Caco-2 (cell line): ENCODE measurements at regions not wholly inside any gene's neighbourhood (a gene's known extent, or its start where the extent isn't known, plus 50 kb on each side); places are given as distances from the start of the nearest gene placed in this dataset.
"Not testable (repeated sequence)": the region's sequence is repeated elsewhere in the genome, so short reads cannot be mapped to it uniquely, and the experiment has no call there.

Source experiments
- BruUV-seq: library from RNA; stranded (reverse); fragments of 400-500 nt; replicated peaks from 2 replicates; lab custom pipeline; 2021; lab: Mats Ljungman, UMichigan
- CTCF ChIA-PET: fragments of 300-600 bp; sonication (Branson Sonifier 250); formaldehyde crosslinking; loops from one replicate; lab custom pipeline; 2022; ENCODE audit warnings: antibody characterized with exemption; lab: Charles Lee
- POLR2A ChIA-PET: fragments of 300-600 bp; sonication (Branson Sonifier 250); formaldehyde crosslinking; loops from one replicate; lab custom pipeline; 2022; ENCODE audit warnings: antibody characterized with exemption; lab: Charles Lee
- DNase-seq, 2 experiments: peaks; one replicate each; pipeline versions ENCODE4 v3.0.0 to v3.0.0-alpha.2; 2020 to 2022
- H3K27me3 ChIP-seq: replicated peaks from 2 replicates; pipeline ENCODE4 v1.6.0; 2011; ENCODE audit warnings: low read length; ENCODE audit not compliant: control insufficient read depth, insufficient read depth
- H3K36me3 ChIP-seq: 2 replicates; pipeline ENCODE4 v1.5.1; 2011; ENCODE audit warnings: low read length; ENCODE audit not compliant: control insufficient read depth, insufficient read depth
- H3K4me1 ChIP-seq: fragments of 250-450 bp; sonication (Bioruptor Pico); 2 replicates; pipeline ENCODE4 v1.5.1; 2020; ENCODE audit warnings: mild to moderate bottlenecking
- H3K4me3 ChIP-seq: 2 replicates; pipeline ENCODE4 v1.5.1; 2011; ENCODE audit warnings: low read depth, mild to moderate bottlenecking, control low read depth, low read length
- H3K9me3 ChIP-seq: fragments of 250-450 bp; sonication (Bioruptor Pico); 2 replicates; pipeline ENCODE4 v1.5.1; 2020; ENCODE audit warnings: mild to moderate bottlenecking, moderate library complexity
- H3K27ac Mint-ChIP-seq: one replicate; pipeline ENCODE4 v1.8.0; 2022; ENCODE audit warnings: mixed read lengths; ENCODE audit not compliant: unreplicated experiment
- H3K27me3 Mint-ChIP-seq: one replicate; pipeline ENCODE4 v1.8.0; 2022; ENCODE audit warnings: mixed read lengths; ENCODE audit not compliant: insufficient read depth, unreplicated experiment
- H3K36me3 Mint-ChIP-seq: one replicate; pipeline ENCODE4 v1.8.0; 2022; ENCODE audit warnings: mild to moderate bottlenecking, mixed read lengths; ENCODE audit not compliant: insufficient read depth, unreplicated experiment
- H3K4me1 Mint-ChIP-seq: one replicate; pipeline ENCODE4 v1.8.0; 2022; ENCODE audit warnings: low read depth, mixed read lengths; ENCODE audit not compliant: unreplicated experiment
- H3K4me3 Mint-ChIP-seq: one replicate; pipeline ENCODE4 v1.8.0; 2022; ENCODE audit warnings: mild to moderate bottlenecking, moderate library complexity, mixed read lengths; ENCODE audit not compliant: unreplicated experiment
- H3K9me3 Mint-ChIP-seq: one replicate; pipeline ENCODE4 v1.8.0; 2022; ENCODE audit warnings: mixed read lengths; ENCODE audit not compliant: unreplicated experiment
- CTCF ChIP-seq, 2 experiments: fragments of 200-600 bp in 1 of 2; IDR thresholded peaks; 1 replicate in 1 of 2; 2 replicates in 1 of 2; pipeline versions ENCODE4 v1.5.1 to v1.8.0; 2011 to 2022; ENCODE audit warnings: antibody characterized with exemption in 1 of 2, control low read depth in 1 of 2, inconsistent platforms in 1 of 2, low read depth in 1 of 2, low read length in 1 of 2, mild to moderate bottlenecking in 1 of 2, moderate library complexity in 1 of 2; ENCODE audit not compliant: insufficient read depth in 1 of 2, severe bottlenecking in 1 of 2, unreplicated experiment in 1 of 2
- intact Hi-C: fragments of 100-400 bp; cut with micrococcal nuclease; formaldehyde crosslinking; loops from one replicate; pipeline ENCODE4 v1.10.0; 2022; ENCODE audit not compliant: unreplicated experiment

GRCh38 chr10:46217752-46218453 lies 68.9 kb upstream of the ANTXRL start:
- H3K9me3 Mint-ChIP-seq: no peaks in the 10 kb centered on the region
- H3K4me1 Mint-ChIP-seq: no peaks in the 10 kb centered on the region
- ChIA-PET POLR2A (no interaction called here), CTCF (interaction anchor here (1.5 kb wide), 1 partner anchor 11 kb away, joined by 4 read pairs; no protein-coding TSS in a partner anchor)
- H3K4me3 ChIP-seq: no peak overlapping the region
- no peaks in the 10 kb centered on the region for H3K36me3 ChIP-seq
- H3K9me3 ChIP-seq: no peaks in the 10 kb centered on the region
- H3K36me3 Mint-ChIP-seq: no peaks in the 10 kb centered on the region
- H3K27me3 Mint-ChIP-seq: peaks cover 10% of the 10 kb centered on the region
- intact Hi-C loops: no loop called here
- H3K27me3 ChIP-seq: no peaks in the 10 kb centered on the region
- no TSS peak for BruUV-seq
- TF ChIP-seq CTCF (IDR thresholded peaks at IDR 0.05; ENCODE audit: insufficient read depth in 1 of 2, low read depth in 1 of 2, low read length in 1 of 2, severe bottlenecking in 1 of 2, unreplicated experiment in 1 of 2): no peak
- no peaks in the 10 kb centered on the region for H3K4me1 ChIP-seq
- H3K4me3 Mint-ChIP-seq: no peak overlapping the region
- peak overlapping the region; percentile 4 for H3K27ac Mint-ChIP-seq
- DNase-seq: no peak

GRCh38 chr10:46218921-46219320 lies 67.9 kb upstream of the ANTXRL start:
- POLR2A ChIA-PET: no interaction called here
- H3K27me3 Mint-ChIP-seq: peaks cover 10% of the 10 kb centered on the region
- H3K27ac Mint-ChIP-seq: no peak overlapping the region
- CTCF ChIA-PET: interaction anchor here (1.5 kb wide), 1 partner anchor 10 kb away, joined by 4 read pairs; no protein-coding TSS in a partner anchor
- Histone ChIP-seq H3K9me3 (no peaks in the 10 kb centered on the region), H3K4me1 (no peaks in the 10 kb centered on the region), H3K4me3 (no peak overlapping the region), H3K27me3 (no peaks in the 10 kb centered on the region), H3K36me3 (no peaks in the 10 kb centered on the region)
- no TSS peak for BruUV-seq
- no peaks in the 10 kb centered on the region for H3K9me3 Mint-ChIP-seq
- H3K36me3 Mint-ChIP-seq: no peaks in the 10 kb centered on the region
- TF ChIP-seq CTCF (IDR thresholded peaks at IDR 0.05; ENCODE audit: insufficient read depth in 1 of 2, low read depth in 1 of 2, low read length in 1 of 2, severe bottlenecking in 1 of 2, unreplicated experiment in 1 of 2): no peak
- H3K4me3 Mint-ChIP-seq: no peak overlapping the region
- no peak for DNase-seq
- intact Hi-C loops: no loop called here
- H3K4me1 Mint-ChIP-seq: no peaks in the 10 kb centered on the region

GRCh38 chr10:46219431-46219990 lies 67.3 kb upstream of the ANTXRL start:
- H3K9me3 ChIP-seq, H3K4me3 Mint-ChIP-seq, H3K27me3 Mint-ChIP-seq, H3K4me3 ChIP-seq, intact Hi-C loops, DNase-seq, BruUV-seq, H3K4me1 Mint-ChIP-seq, H3K27me3 ChIP-seq, H3K36me3 ChIP-seq, H3K4me1 ChIP-seq, H3K36me3 Mint-ChIP-seq, H3K9me3 Mint-ChIP-seq, H3K27ac Mint-ChIP-seq, POLR2A ChIA-PET: not testable (repeated sequence)
- CTCF ChIA-PET: interaction anchor here (1.5 kb wide), 1 partner anchor 9 kb away, joined by 4 read pairs; no protein-coding TSS in a partner anchor
